NCI-H146 treated with DMSO at 0.1 percent for 48 hours (cell line): ENCODE measurements at regions not wholly inside any gene's neighbourhood (a gene's known extent, or its start where the extent isn't known, plus 50 kb on each side); places are given as distances from the start of the nearest gene placed in this dataset.

Experiments
- DNase-seq: peaks from one replicate; lab custom pipeline; 2025; ENCODE audit not compliant: unreplicated experiment; lab: John Stamatoyannopoulos, UW

- DNase-seq = no peak
Observed at GRCh38 chr9:109593612-109594011, 95.5 kb upstream of the PTPN3 start.

- DNase-seq = no peak
Observed at GRCh38 chr9:109597496-109597895, 99.4 kb upstream of the PTPN3 start.

GRCh38 chr9:109599131-109599530 is 101.0 kb upstream of the PTPN3 start:
- DNase-seq = no peak

- DNase-seq = no peak
Observed at GRCh38 chr9:109599711-109600110, 101.6 kb upstream of the PTPN3 start.

- DNase-seq = no peak
Observed at GRCh38 chr9:109600142-109600541, 102.0 kb upstream of the PTPN3 start.

GRCh38 chr9:109601181-109601580 is 103.1 kb upstream of the PTPN3 start:
- DNase-seq = no peak

- no peak for DNase-seq
Observed at GRCh38 chr9:109602987-109603386, 104.9 kb upstream of the PTPN3 start.

GRCh38 chr9:109604131-109604530 is 106.0 kb upstream of the PTPN3 start:
- no peak for DNase-seq

- DNase-seq = no peak
Observed at GRCh38 chr9:109604781-109605180, 106.7 kb upstream of the PTPN3 start.

GRCh38 chr9:109609060-109609459 is 111.0 kb upstream of the PTPN3 start:
- DNase-seq = no peak

- no peak for DNase-seq
Observed at GRCh38 chr9:109616571-109617120, 118.5 kb upstream of the PTPN3 start.

GRCh38 chr9:109619310-109619709 is 121.2 kb upstream of the PTPN3 start:
- DNase-seq = no peak

GRCh38 chr9:109624143-109624542 is 126.0 kb upstream of the PTPN3 start:
- DNase-seq = no peak

GRCh38 chr9:109624896-109625295 is 126.8 kb upstream of the PTPN3 start:
- no peak for DNase-seq

GRCh38 chr9:109627042-109627441 is 128.9 kb upstream of the PTPN3 start:
- DNase-seq = no peak

GRCh38 chr9:109629615-109630014 is 131.5 kb upstream of the PTPN3 start:
- DNase-seq = no peak

GRCh38 chr9:109632817-109633216 is 134.7 kb upstream of the PTPN3 start:
- DNase-seq = no peak

GRCh38 chr9:109639674-109640579 is 140.1 kb upstream of the PALM2AKAP2 start:
- no peak for DNase-seq

- DNase-seq = no peak
Observed at GRCh38 chr9:109640580-109641371, 139.2 kb upstream of the PALM2AKAP2 start.

- DNase-seq = no peak
Observed at GRCh38 chr9:109641372-109641659, 138.7 kb upstream of the PALM2AKAP2 start.

- no peak for DNase-seq
Observed at GRCh38 chr9:109652112-109652511, 127.9 kb upstream of the PALM2AKAP2 start.

- DNase-seq = no peak
Observed at GRCh38 chr9:109652971-109653370, 127.0 kb upstream of the PALM2AKAP2 start.
